K562 (cell line): ENCODE measurements at regions not wholly inside any gene's neighbourhood (a gene's known extent, or its start where the extent isn't known, plus 50 kb on each side); places are given as distances from the start of the nearest gene placed in this dataset.

Experiments used
- DMBX1 ChIP-seq: fragments of 250-450 bp; sonication (Bioruptor Pico); IDR thresholded peaks from 2 replicates; pipeline ENCODE4 v1.8.0; 2022; ENCODE audit warnings: inconsistent platforms, mild to moderate bottlenecking, moderate library complexity, borderline replicate concordance
- FOSL1 ChIP-seq: fragments of 200-800 bp; sonication (Bioruptor generic); conservative IDR thresholded peaks from 2 replicates; pipeline ENCODE4 v1.6.1; 2016; ENCODE audit warnings: missing genetic modification characterization, missing compliant biosample characterization
- HMG20A ChIP-seq: fragments of 450-650 bp; formaldehyde crosslinking; conservative IDR thresholded peaks from 2 replicates; pipeline ENCODE4 v1.4.0; 2020; ENCODE audit warnings: mild to moderate bottlenecking, mixed read lengths
- ID3 ChIP-seq, 2 experiments: fragments of 250-450 bp in 1 of 2; fragments of 450-650 bp in 1 of 2; sonication (Bioruptor Pico) in 1 of 2; IDR thresholded peaks; 2 replicates each; pipeline versions ENCODE4 v1.6.1 to v1.8.0; 2016 to 2021; ENCODE audit warnings: mild to moderate bottlenecking in 2 of 2, moderate library complexity in 2 of 2, missing compliant biosample characterization in 1 of 2, missing genetic modification characterization in 1 of 2
- IRF2 ChIP-seq: sonication (generic); formaldehyde crosslinking; IDR thresholded peaks from 2 replicates; pipeline ENCODE4 v1.8.1; 2022; ENCODE audit warnings: mild to moderate bottlenecking, missing genetic modification reagents
- MGA ChIP-seq: fragments of 450-650 bp; IDR thresholded peaks from 2 replicates; pipeline ENCODE4 v1.6.1; 2016; ENCODE audit warnings: mild to moderate bottlenecking, moderate library complexity
- PRDM10 ChIP-seq: fragments of 450-650 bp; IDR thresholded peaks from 2 replicates; pipeline ENCODE4 v1.6.1; 2018; ENCODE audit not compliant: partially characterized antibody
- PTRF ChIP-seq: fragments of 450-650 bp; IDR thresholded peaks from 2 replicates; pipeline ENCODE4 v1.6.1; 2016; ENCODE audit warnings: mild to moderate bottlenecking, missing genetic modification characterization, missing compliant biosample characterization
- TAF15 ChIP-seq: fragments of 200-400 bp; formaldehyde crosslinking; IDR thresholded peaks from 2 replicates; pipeline ENCODE4 v1.6.1; 2017; ENCODE audit warnings: mild to moderate bottlenecking, low read depth, low read length, moderate library complexity
- TRIM24 ChIP-seq, 2 experiments: fragments of 450-650 bp; IDR thresholded peaks; 2 replicates each; pipeline ENCODE4 v1.6.1; 2016
- ZBTB2 ChIP-seq: fragments of 450-650 bp; IDR thresholded peaks from 2 replicates; pipeline ENCODE4 v1.6.1; 2016; ENCODE audit warnings: antibody characterized with exemption

- peak; percentile 17; the same call in 1 of the 2 replicates for TF ChIP-seq MGA
- no peak for TF ChIP-seq HMG20A (CRISPR knock-in tag)
- no peak for TF ChIP-seq TRIM24 (IDR thresholded peaks at IDR 0.05)
- 0 out of 2 replicates have a peak, but pooled peaks have one; percentile 11 for TF ChIP-seq FOSL1 (tag)
- TF ChIP-seq PTRF (tag): 0 out of 2 replicates have a peak, but pooled peaks have one; percentile 21
- TF ChIP-seq TAF15: no peak
- TF ChIP-seq ZBTB2: no peak
- no peak for TF ChIP-seq ID3 (CRISPR knock-in tag; IDR thresholded peaks at IDR 0.05)
- no peak for TF ChIP-seq ID3 (tag; IDR thresholded peaks at IDR 0.05)
- peak; percentile 27 for TF ChIP-seq PRDM10
- no peak for TF ChIP-seq IRF2
- 0 out of 2 replicates have a peak, but pooled peaks have one; percentile 19 for TF ChIP-seq DMBX1 (CRISPR knock-in tag)
Observed at GRCh38 chr1:172973424-172973823, 77.3 kb downstream of the TNFSF18 start (continued).
